ENCODE measurements at regions not wholly inside any gene's neighbourhood (a gene's known extent, or its start where the extent isn't known, plus 50 kb on each side); places are given as distances from the start of the nearest gene placed in this dataset.

- 32% methylated on average over 4 of the region's 4 CpGs for WGBS (ENCODE audit: low lambda C conversion rate)
- POLR2A ChIA-PET, result no interaction called here
- FAIRE-seq, result no peak
Measured at GRCh38 chr2:21381421-21381820, 257.7 kb downstream of the TDRD15 start.

More at GRCh38 chr2:21381421-21381820, 257.7 kb downstream of the TDRD15 start:
- in situ Hi-C loops (cut with HindIII; ENCODE audit: extremely low pct_ligation_motif_present, low pct_unique_long_range_greater_than_20kb), result no loop called here
- H3K9ac ChIP-seq (ENCODE audit: insufficient read depth, low read depth, low read length), result no peak overlapping the region
- H3K4me2 ChIP-seq (ENCODE audit: low read depth, low read length), result no peak overlapping the region
- no peaks in the 10 kb centered on the region for H3K4me1 ChIP-seq (ENCODE audit: insufficient read depth, low read length)
- H3K27ac ChIP-seq (ENCODE audit: extremely low read length, insufficient read depth, low read length), result no peak overlapping the region
- DNase-seq (ENCODE audit: low spot score) (no peak), ATAC-seq (no peak)
- TF ChIP-seq ZKSCAN5 (CRISPR knock-in tag; IDR thresholded peaks at IDR 0.05), result no peak
- TF ChIP-seq NONO (IDR thresholded peaks at IDR 0.05), result no peak
- TF ChIP-seq NONO (CRISPR knock-in tag; conservative IDR thresholded peaks at IDR 0.05), result no peak
- TF ChIP-seq ARNT (IDR thresholded peaks at IDR 0.05), result no peak
- no peak for TF ChIP-seq ARID5B (CRISPR knock-in tag; IDR thresholded peaks at IDR 0.05)
- TF ChIP-seq, protein P1, sequence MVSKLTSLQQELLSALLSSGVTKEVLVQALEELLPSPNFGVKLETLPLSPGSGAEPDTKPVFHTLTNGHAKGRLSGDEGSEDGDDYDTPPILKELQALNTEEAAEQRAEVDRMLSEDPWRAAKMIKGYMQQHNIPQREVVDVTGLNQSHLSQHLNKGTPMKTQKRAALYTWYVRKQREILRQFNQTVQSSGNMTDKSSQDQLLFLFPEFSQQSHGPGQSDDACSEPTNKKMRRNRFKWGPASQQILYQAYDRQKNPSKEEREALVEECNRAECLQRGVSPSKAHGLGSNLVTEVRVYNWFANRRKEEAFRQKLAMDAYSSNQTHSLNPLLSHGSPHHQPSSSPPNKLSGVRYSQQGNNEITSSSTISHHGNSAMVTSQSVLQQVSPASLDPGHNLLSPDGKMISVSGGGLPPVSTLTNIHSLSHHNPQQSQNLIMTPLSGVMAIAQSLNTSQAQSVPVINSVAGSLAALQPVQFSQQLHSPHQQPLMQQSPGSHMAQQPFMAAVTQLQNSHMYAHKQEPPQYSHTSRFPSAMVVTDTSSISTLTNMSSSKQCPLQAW (CRISPR knock-in tag; IDR thresholded peaks at IDR 0.05), result no peak
- TF ChIP-seq RFXANK (CRISPR knock-in tag; IDR thresholded peaks at IDR 0.05), result no peak
- no peak for TF ChIP-seq ZNF235 (CRISPR knock-in tag; IDR thresholded peaks at IDR 0.05; ENCODE audit: borderline replicate concordance)
- no peak for TF ChIP-seq THAP11 (CRISPR knock-in tag; IDR thresholded peaks at IDR 0.05)
- TF ChIP-seq, protein P2, sequence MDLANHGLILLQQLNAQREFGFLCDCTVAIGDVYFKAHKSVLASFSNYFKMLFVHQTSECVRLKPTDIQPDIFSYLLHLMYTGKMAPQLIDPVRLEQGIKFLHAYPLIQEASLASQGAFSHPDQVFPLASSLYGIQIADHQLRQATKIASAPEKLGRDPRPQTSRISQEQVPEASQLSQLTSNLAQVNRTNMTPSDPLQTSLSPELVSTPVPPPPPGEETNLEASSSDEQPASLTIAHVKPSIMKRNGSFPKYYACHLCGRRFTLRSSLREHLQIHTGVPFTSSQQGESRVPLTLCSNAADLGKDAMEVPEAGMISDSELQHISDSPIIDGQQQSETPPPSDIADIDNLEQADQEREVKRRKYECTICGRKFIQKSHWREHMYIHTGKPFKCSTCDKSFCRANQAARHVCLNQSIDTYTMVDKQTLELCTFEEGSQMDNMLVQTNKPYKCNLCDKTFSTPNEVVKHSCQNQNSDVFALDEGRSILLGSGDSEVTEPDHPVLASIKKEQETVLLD (CRISPR knock-in tag; IDR thresholded peaks at IDR 0.05; ENCODE audit: low read depth), result no peak
- TF ChIP-seq CEBPB (IDR thresholded peaks at IDR 0.05; ENCODE audit: borderline replicate concordance, low read depth, low read length), result no peak
- TF ChIP-seq TBP (CRISPR knock-in tag; IDR thresholded peaks at IDR 0.05), result no peak
- TF ChIP-seq CREB1 (IDR thresholded peaks at IDR 0.05), result no peak
- TF ChIP-seq CREB1 (CRISPR knock-in tag; IDR thresholded peaks at IDR 0.05), result no peak
- TF ChIP-seq KDM1A (CRISPR knock-in tag; IDR thresholded peaks at IDR 0.05), result no peak
- no peak for TF ChIP-seq ZBTB8A (CRISPR knock-in tag; IDR thresholded peaks at IDR 0.05; ENCODE audit: borderline replicate concordance, low read depth)
- H3K27me3 ChIP-seq (ENCODE audit: control insufficient read depth in 1 of 2, insufficient read depth in 2 of 2, low read length in 2 of 2), result 0 out of 5 replicates have a peak, but pooled peaks cover 0 to 3% of the 10 kb centered on the region in 2 experiments
- no TSS peak for BruUV-seq (replicated peaks)
- no peaks in the 10 kb centered on the region for H3K79me2 ChIP-seq (ENCODE audit: insufficient read depth, low read length)
- H3K36me3 ChIP-seq (replicated peaks in 1 of 2; ENCODE audit: control insufficient read depth in 1 of 2, insufficient read depth in 2 of 2, low read length in 2 of 2), result no peaks in the 10 kb centered on the region
- no peaks in the 10 kb centered on the region for H4K20me1 ChIP-seq (ENCODE audit: insufficient read depth, low read length)
- no peak overlapping the region for H2AFZ ChIP-seq (ENCODE audit: low read length)
- no peaks in the 10 kb centered on the region for H3K9me3 ChIP-seq (ENCODE audit: low read length)
- H3K4me3 ChIP-seq (replicated peaks in 1 of 3; ENCODE audit: insufficient read depth in 1 of 3, low read depth in 2 of 3, low read length in 3 of 3), result no peak overlapping the region
- intact Hi-C loops (cut with micrococcal nuclease; ENCODE audit: unreplicated experiment), result no loop called here
- CTCF ChIA-PET (ENCODE audit: low intra/inter-chr PET ratio, low total read pairs), result no interaction called here

Data from HepG2 (cell line).